Parathyroid adenoma (tissue), 2 donors: ENCODE measurements at regions not wholly inside any gene's neighbourhood (a gene's known extent, or its start where the extent isn't known, plus 50 kb on each side); places are given as distances from the start of the nearest gene placed in this dataset.
"Not testable (repeated sequence)": the region's sequence is repeated elsewhere in the genome, so short reads cannot be mapped to it uniquely, and the experiment has no call there.

Source experiments
- H2AFZ ChIP-seq: fragments of 300-600 bp; sonication (generic); one replicate; pipeline ENCODE4 v1.7.0; 2017; ENCODE audit warnings: antibody characterized with exemption, mild to moderate bottlenecking
- H3K27ac ChIP-seq: fragments of 300-600 bp; sonication (generic); one replicate; pipeline ENCODE4 v1.7.0; 2017
- H3K27me3 ChIP-seq: fragments of 300-600 bp; sonication (generic); one replicate; pipeline ENCODE4 v1.7.0; 2017; ENCODE audit warnings: low read length; ENCODE audit not compliant: control insufficient read depth, insufficient read depth
- H3K36me3 ChIP-seq: fragments of 300-600 bp; sonication (generic); one replicate; pipeline ENCODE4 v1.7.0; 2017; ENCODE audit warnings: low read length; ENCODE audit not compliant: control insufficient read depth, insufficient read depth
- H3K4me1 ChIP-seq: fragments of 300-600 bp; sonication (generic); one replicate; pipeline ENCODE4 v1.7.0; 2017; ENCODE audit warnings: control low read depth
- H3K4me2 ChIP-seq: fragments of 300-600 bp; sonication (generic); one replicate; pipeline ENCODE4 v1.7.0; 2017; ENCODE audit warnings: low read length
- H3K4me3 ChIP-seq: fragments of 300-600 bp; sonication (generic); one replicate; pipeline ENCODE4 v1.7.0; 2017; ENCODE audit warnings: low read depth, low read length
- H3K79me2 ChIP-seq: fragments of 300-600 bp; sonication (generic); one replicate; pipeline ENCODE4 v1.7.0; 2017; ENCODE audit warnings: control low read depth
- H3K9ac ChIP-seq: fragments of 300-600 bp; sonication (generic); one replicate; pipeline ENCODE4 v1.7.0; 2017; ENCODE audit warnings: mild to moderate bottlenecking
- H3K9me3 ChIP-seq: fragments of 300-600 bp; sonication (generic); one replicate; pipeline ENCODE4 v1.7.0; 2017; ENCODE audit warnings: low read length; ENCODE audit not compliant: control insufficient read depth
- CTCF ChIP-seq: fragments of 300-600 bp; sonication (generic); IDR thresholded peaks from one replicate; pipeline ENCODE4 v1.7.0; 2017; ENCODE audit warnings: antibody characterized with exemption, mild to moderate bottlenecking
- donor health status: primary hyperparathyroidism.

DNA sequence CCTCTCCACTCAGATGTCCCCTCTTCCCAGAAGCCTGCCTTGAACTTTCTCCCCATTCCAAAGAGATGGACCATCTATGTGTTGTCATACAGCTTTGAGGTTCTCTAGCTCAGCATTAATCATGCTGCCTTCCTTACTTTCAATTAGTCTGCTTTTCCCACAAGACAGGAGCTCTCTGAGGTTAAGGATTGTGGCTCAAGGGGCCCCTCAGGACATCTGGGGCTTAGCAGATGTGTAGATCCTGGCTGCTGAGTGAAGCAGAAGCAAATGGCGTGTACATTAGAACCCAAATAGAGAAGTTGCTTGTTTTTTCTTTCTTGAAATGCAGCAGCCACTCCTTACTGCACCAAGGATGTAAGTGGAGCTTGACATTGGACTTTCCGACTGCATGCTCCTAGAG is 330.5 kb upstream of the TNRC6C start:
- Histone ChIP-seq H3K9me3 (no peaks in the 10 kb centered on the region), H3K36me3 (no peaks in the 10 kb centered on the region), H2AFZ (no peak overlapping the region)

DNA sequence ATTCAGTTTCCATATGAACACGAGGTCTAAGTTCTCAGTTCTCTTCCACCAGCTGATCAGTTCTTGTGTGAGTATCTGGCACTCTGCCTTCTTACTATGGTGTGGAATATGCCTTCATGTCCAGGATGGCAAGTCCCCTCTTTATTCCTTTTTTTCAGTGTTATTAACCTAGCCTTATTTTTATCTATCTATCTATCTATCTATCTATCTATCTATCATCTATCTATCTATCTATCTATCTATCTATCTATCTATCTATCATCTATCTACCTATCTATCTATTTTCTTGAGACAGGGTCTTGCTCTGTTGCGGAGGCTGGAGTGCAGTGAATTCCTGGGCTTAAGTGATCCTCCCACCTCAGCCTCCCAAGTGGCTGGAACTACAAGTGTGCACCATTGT is 329.2 kb upstream of the TNRC6C start:
- not testable (repeated sequence) for H3K4me3 ChIP-seq, H2AFZ ChIP-seq, H3K79me2 ChIP-seq, H3K27ac ChIP-seq, H3K9me3 ChIP-seq, H3K4me1 ChIP-seq, H3K9ac ChIP-seq, H3K27me3 ChIP-seq, H3K4me2 ChIP-seq, H3K36me3 ChIP-seq

More for the DNA sequence above, 330.5 kb upstream of the TNRC6C start:
- Histone ChIP-seq H3K9ac (no peak overlapping the region), H3K79me2 (no peaks in the 10 kb centered on the region), H3K27me3 (no peaks in the 10 kb centered on the region), H3K27ac (no peak overlapping the region), H3K4me2 (no peak overlapping the region), H3K4me3 (no peak overlapping the region), H3K4me1 (no peaks in the 10 kb centered on the region)
- no peak for TF ChIP-seq CTCF

- Histone ChIP-seq H3K4me1 (no peaks in the 10 kb centered on the region), H3K36me3 (no peaks in the 10 kb centered on the region), H3K9me3 (no peaks in the 10 kb centered on the region), H2AFZ (no peak overlapping the region), H3K9ac (no peak overlapping the region), H3K79me2 (no peaks in the 10 kb centered on the region), H3K27ac (no peak overlapping the region), H3K27me3 (no peaks in the 10 kb centered on the region), H3K4me3 (no peak overlapping the region), H3K4me2 (no peak overlapping the region)
- no peak for TF ChIP-seq CTCF
These were observed 327.2 kb upstream of the TNRC6C start for GRCh38 chr17:77631307-77631706.

DNA sequence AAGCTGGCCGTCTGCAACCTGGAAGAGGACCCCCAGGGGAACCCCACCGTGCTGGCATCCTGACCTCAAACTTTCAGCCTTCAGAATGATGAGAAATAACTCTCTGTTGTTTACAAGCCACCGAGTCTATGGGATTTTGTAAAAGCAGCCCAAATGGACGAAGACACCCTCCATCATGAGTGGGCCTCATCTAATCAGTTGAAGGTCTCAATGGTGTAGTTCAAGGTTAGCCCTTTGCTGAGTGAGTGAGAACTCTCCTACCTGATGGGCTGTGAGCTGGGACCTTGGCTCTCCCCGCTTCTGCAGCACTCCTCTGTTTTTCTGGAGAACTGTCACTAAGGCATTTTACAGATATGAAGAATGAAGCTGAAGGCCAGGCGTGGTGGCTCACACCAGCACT is 325.9 kb upstream of the TNRC6C start:
- Histone ChIP-seq H3K79me2 (no peaks in the 10 kb centered on the region), H3K4me2 (no peak overlapping the region), H3K36me3 (no peaks in the 10 kb centered on the region), H3K27ac (no peak overlapping the region), H3K4me1 (no peaks in the 10 kb centered on the region), H2AFZ (no peak overlapping the region), H3K9ac (no peak overlapping the region), H3K4me3 (no peak overlapping the region), H3K27me3 (no peaks in the 10 kb centered on the region), H3K9me3 (no peaks in the 10 kb centered on the region)
- TF ChIP-seq CTCF, result no peak

- Histone ChIP-seq H3K79me2 (no peaks in the 10 kb centered on the region), H3K27me3 (no peaks in the 10 kb centered on the region), H3K9ac (no peak overlapping the region), H3K36me3 (no peaks in the 10 kb centered on the region), H3K4me3 (no peak overlapping the region), H3K27ac (no peak overlapping the region), H3K4me1 (no peaks in the 10 kb centered on the region), H3K4me2 (no peak overlapping the region), H2AFZ (no peak overlapping the region), H3K9me3 (no peaks in the 10 kb centered on the region)
- no peak for TF ChIP-seq CTCF
These were observed 323.8 kb upstream of the TNRC6C start for GRCh38 chr17:77634710-77635109.
